HepG2 (cell line): ENCODE measurements at regions not wholly inside any gene's neighbourhood (a gene's known extent, or its start where the extent isn't known, plus 50 kb on each side); places are given as distances from the start of the nearest gene placed in this dataset.
"Not testable (repeated sequence)": the region's sequence is repeated elsewhere in the genome, so short reads cannot be mapped to it uniquely, and the experiment has no call there.

Experiments used
- ATAC-seq: fragments of 200-7000 bp; cut with Tn5 transposase; 3 replicates; pipeline ENCODE4 v1.9.1; 2020; ENCODE audit warnings: mild to moderate bottlenecking, moderate library complexity
- BruUV-seq: library from RNA; stranded (reverse); fragments of 400-500 nt; replicated peaks from 2 replicates; lab custom pipeline; 2021; lab: Mats Ljungman, UMichigan
- CTCF ChIA-PET: fragments of 300-600 bp; formaldehyde crosslinking; extraction: SDS; loops from one replicate; lab custom pipeline; 2021; ENCODE audit warnings: low total read pairs, inconsistent platforms, low intra/inter-chr PET ratio; lab: Yijun Ruan, JAX
- POLR2A ChIA-PET: fragments of 350-600 bp; sonication (Branson Sonifier 250); formaldehyde crosslinking; loops from one replicate; lab custom pipeline; 2020; ENCODE audit warnings: antibody characterized with exemption, inconsistent platforms; lab: Yijun Ruan, JAX
- DNase-seq: peaks from one replicate; pipeline ENCODE4 v3.0.0-alpha.2; 2015; ENCODE audit warnings: low spot score
- FAIRE-seq: peaks from 3 replicates; lab custom pipeline; 2011; peaks lifted over from hg19 to GRCh38; lab: Jason Lieb, UNC
- H2AFZ ChIP-seq: one replicate; pipeline ENCODE4 v1.6.1; 2011; ENCODE audit warnings: low read length, inconsistent platforms
- H3K27ac ChIP-seq: fragments of 300-600 bp; 3 replicates; pipeline ENCODE4 v1.8.0; 2011; ENCODE audit warnings: mixed run types, mild to moderate bottlenecking, mixed read lengths, low read length, inconsistent platforms; ENCODE audit not compliant: insufficient read depth; ENCODE audit errors: extremely low read length
- H3K27me3 ChIP-seq, 2 experiments: fragments of 200-600 bp in 1 of 2; 2 replicates in 1 of 2; 3 replicates in 1 of 2; pipeline versions ENCODE4 v1.6.0 to v1.8.0; 2011; ENCODE audit warnings: low read length in 2 of 2, mild to moderate bottlenecking in 2 of 2, moderate library complexity in 2 of 2, inconsistent platforms in 1 of 2; ENCODE audit not compliant: insufficient read depth in 2 of 2, control insufficient read depth in 1 of 2
- H3K36me3 ChIP-seq, 2 experiments: fragments of 200-600 bp in 1 of 2; replicated peaks in 1 of 2; 2 replicates in 1 of 2; 3 replicates in 1 of 2; pipeline versions ENCODE4 v1.5.1 to v1.8.0; 2011; ENCODE audit warnings: low read length in 2 of 2, inconsistent platforms in 1 of 2; ENCODE audit not compliant: insufficient read depth in 2 of 2, control insufficient read depth in 1 of 2
- H3K4me1 ChIP-seq: 2 replicates; pipeline ENCODE4 v1.5.1; 2012; ENCODE audit warnings: low read length, inconsistent platforms; ENCODE audit not compliant: insufficient read depth
- H3K4me2 ChIP-seq: 2 replicates; pipeline ENCODE4 v1.6.0; 2011; ENCODE audit warnings: low read depth, low read length, inconsistent platforms
- H3K4me3 ChIP-seq, 3 experiments: fragments of 200-600 bp in 1 of 3; sonication (generic), shearing (Covaris generic) in 1 of 3; replicated peaks in 1 of 3; 2 replicates each; pipeline ENCODE4 v1.5.1; 2011 to 2016; ENCODE audit warnings: low read length in 3 of 3, inconsistent platforms in 2 of 3, low read depth in 2 of 3, mild to moderate bottlenecking in 2 of 3, control low read depth in 1 of 3, mixed read lengths in 1 of 3; ENCODE audit not compliant: insufficient read depth in 1 of 3
- H3K79me2 ChIP-seq: one replicate; pipeline ENCODE4 v1.6.1; 2011; ENCODE audit warnings: low read length, inconsistent platforms; ENCODE audit not compliant: insufficient read depth
- H3K9ac ChIP-seq: 2 replicates; pipeline ENCODE4 v1.6.0; 2011; ENCODE audit warnings: mild to moderate bottlenecking, low read depth, low read length, inconsistent platforms; ENCODE audit not compliant: insufficient read depth
- H3K9me3 ChIP-seq: 2 replicates; pipeline ENCODE4 v1.5.1; 2012; ENCODE audit warnings: mild to moderate bottlenecking, low read length
- H4K20me1 ChIP-seq: 2 replicates; pipeline ENCODE4 v1.6.0; 2011; ENCODE audit warnings: inconsistent platforms, mild to moderate bottlenecking, low read length, moderate library complexity; ENCODE audit not compliant: insufficient read depth
- FOXA1 ChIP-seq, 2 experiments: fragments of 450-650 bp in 1 of 2; sonication (generic) in 1 of 2; formaldehyde crosslinking in 1 of 2; IDR thresholded peaks; 2 replicates each; pipeline versions ENCODE4 v1.4.0 to v1.6.1; 2016 to 2020; ENCODE audit warnings: missing genetic modification reagents in 1 of 2
- JDP2 ChIP-seq: sonication (generic); formaldehyde crosslinking; IDR thresholded peaks from 2 replicates; pipeline ENCODE4 v1.8.1; 2022; ENCODE audit warnings: missing genetic modification reagents, borderline replicate concordance
- ZNF318 ChIP-seq: sonication (generic); formaldehyde crosslinking; IDR thresholded peaks from 2 replicates; pipeline ENCODE4 v1.4.0; 2020; ENCODE audit warnings: mild to moderate bottlenecking, missing genetic modification reagents
- ZNF333 ChIP-seq: sonication (generic); formaldehyde crosslinking; IDR thresholded peaks from 2 replicates; pipeline ENCODE4 v1.4.0; 2020; ENCODE audit warnings: mild to moderate bottlenecking, missing genetic modification reagents, borderline replicate concordance
- WGBS: methylation state at CpG from one replicate; pipeline ENCODE4 v1.1.6; 2017; ENCODE audit warnings: low lambda C conversion rate; 5-methylcytosine and 5-hydroxymethylcytosine counted together
- in situ Hi-C: cut with HindIII; loops from 2 replicates; pipeline ENCODE4 v1.10.0; 2017; ENCODE audit warnings: low pct_unique_long_range_greater_than_20kb; ENCODE audit not compliant: extremely low pct_ligation_motif_present
- intact Hi-C: fragments of 100-400 bp; cut with micrococcal nuclease; formaldehyde crosslinking; loops from one replicate; pipeline ENCODE4 v1.10.0; 2022; ENCODE audit not compliant: unreplicated experiment

- FAIRE-seq (no peak), ATAC-seq (no peak), DNase-seq (no peak)
- H3K9ac ChIP-seq: no peak overlapping the region
- H4K20me1 ChIP-seq: no peaks in the 10 kb centered on the region
- H3K27me3 ChIP-seq: no peaks in the 10 kb centered on the region; a peak in 1 of 5 replicates
- no peaks in the 10 kb centered on the region for H3K79me2 ChIP-seq
- in situ Hi-C loops (no loop called here), intact Hi-C loops (no loop called here)
- H3K4me2 ChIP-seq: no peak overlapping the region
- ChIA-PET CTCF (no interaction called here), POLR2A (no interaction called here)
- no peak overlapping the region for H3K27ac ChIP-seq
- H3K4me3 ChIP-seq: no peak overlapping the region
- no peaks in the 10 kb centered on the region for H3K9me3 ChIP-seq
- no peak overlapping the region for H2AFZ ChIP-seq
- H3K36me3 ChIP-seq: no peaks in the 10 kb centered on the region
- no peaks in the 10 kb centered on the region for H3K4me1 ChIP-seq
- TF ChIP-seq ZNF333: no peak
- no peak for TF ChIP-seq JDP2 (CRISPR knock-in tag)
- TF ChIP-seq, all 625 proteins: peak for 0
- BruUV-seq: no TSS peak
Measured at GRCh38 chr3:17820275-17820674, 77.8 kb upstream of the TBC1D5 start.

- POLR2A ChIA-PET, H4K20me1 ChIP-seq, H3K9me3 ChIP-seq, in situ Hi-C loops, H3K27me3 ChIP-seq, ATAC-seq, H3K4me1 ChIP-seq, H3K79me2 ChIP-seq, intact Hi-C loops, H3K27ac ChIP-seq, H3K9ac ChIP-seq, H3K4me2 ChIP-seq, DNase-seq, H2AFZ ChIP-seq, FAIRE-seq, H3K36me3 ChIP-seq, H3K4me3 ChIP-seq, BruUV-seq, CTCF ChIA-PET: not testable (repeated sequence)
- WGBS: 74% methylated on average over 11 of the region's 20 CpGs
Measured at GRCh38 chr3:17817973-17818372, 75.5 kb upstream of the TBC1D5 start.

GRCh38 chr3:17817545-17817944 is 75.1 kb upstream of the TBC1D5 start:
- no peaks in the 10 kb centered on the region for H3K9me3 ChIP-seq
- POLR2A ChIA-PET: no interaction called here
- no peaks in the 10 kb centered on the region for H3K79me2 ChIP-seq
- H3K4me1 ChIP-seq: no peaks in the 10 kb centered on the region
- ATAC-seq (no peak), FAIRE-seq (no peak), DNase-seq (no peak)
- BruUV-seq: no TSS peak
- H3K9ac ChIP-seq: no peak overlapping the region
- intact Hi-C loops (no loop called here), in situ Hi-C loops (no loop called here)
- no peak overlapping the region for H3K4me3 ChIP-seq
- H3K27ac ChIP-seq: no peak overlapping the region
- no peaks in the 10 kb centered on the region for H3K36me3 ChIP-seq
- H3K4me2 ChIP-seq: no peak overlapping the region
- no peak overlapping the region for H2AFZ ChIP-seq
- H3K27me3 ChIP-seq: no peaks in the 10 kb centered on the region
- 67% methylated on average over 3 of the region's 9 CpGs for WGBS
- CTCF ChIA-PET: no interaction called here
- no peaks in the 10 kb centered on the region for H4K20me1 ChIP-seq
- TF ChIP-seq ZNF318 (CRISPR knock-in tag): no peak
- TF ChIP-seq FOXA1 (IDR thresholded peaks at IDR 0.05): no peak
- TF ChIP-seq FOXA1 (CRISPR knock-in tag; IDR thresholded peaks at IDR 0.05): no peak
